ENCODE measurements at regions not wholly inside any gene's neighbourhood (a gene's known extent, or its start where the extent isn't known, plus 50 kb on each side); places are given as distances from the start of the nearest gene placed in this dataset.
"Not testable (repeated sequence)": the region's sequence is repeated elsewhere in the genome, so short reads cannot be mapped to it uniquely, and the experiment has no call there.

GRCh38 chr4:181119186-181119585, 1124.0 kb upstream of the TENM3 start:
- Histone ChIP-seq H3K4me1 (ENCODE audit: insufficient read depth, low read length) (no peaks in the 10 kb centered on the region), H3K9me3 (ENCODE audit: control insufficient read depth, insufficient read depth, low read length) (no peaks in the 10 kb centered on the region), H3K36me3 (ENCODE audit: insufficient read depth, low read length) (no peaks in the 10 kb centered on the region), H3K9ac (ENCODE audit: low read depth, low read length) (no peak overlapping the region)

- Histone ChIP-seq H3K36me3 (ENCODE audit: insufficient read depth, low read length) (no peaks in the 10 kb centered on the region), H3K4me1 (ENCODE audit: insufficient read depth, low read length) (no peaks in the 10 kb centered on the region), H3K9ac (ENCODE audit: low read depth, low read length) (no peak overlapping the region), H3K9me3 (ENCODE audit: control insufficient read depth, insufficient read depth, low read length) (no peaks in the 10 kb centered on the region)
Measured at GRCh38 chr4:181121733-181122132, 1121.5 kb upstream of the TENM3 start.

- H3K4me1 ChIP-seq (ENCODE audit: insufficient read depth, low read length), result no peaks in the 10 kb centered on the region
- no peak overlapping the region for H3K9ac ChIP-seq (ENCODE audit: low read depth, low read length)
- no peaks in the 10 kb centered on the region for H3K36me3 ChIP-seq (ENCODE audit: insufficient read depth, low read length)
- peaks cover 8% of the 10 kb centered on the region for H3K9me3 ChIP-seq (ENCODE audit: control insufficient read depth, insufficient read depth, low read length)
Measured at GRCh38 chr4:181127171-181127570, 1116.0 kb upstream of the TENM3 start.

- H3K36me3 ChIP-seq (ENCODE audit: insufficient read depth, low read length); H3K4me1 ChIP-seq (ENCODE audit: insufficient read depth, low read length); H3K9me3 ChIP-seq (ENCODE audit: control insufficient read depth, insufficient read depth, low read length); H3K9ac ChIP-seq (ENCODE audit: low read depth, low read length): not testable (repeated sequence)
Measured at GRCh38 chr4:181130317-181130716, 1112.9 kb upstream of the TENM3 start.

- Histone ChIP-seq H3K36me3 (ENCODE audit: insufficient read depth, low read length) (no peaks in the 10 kb centered on the region), H3K4me1 (ENCODE audit: insufficient read depth, low read length) (no peaks in the 10 kb centered on the region), H3K9me3 (ENCODE audit: control insufficient read depth, insufficient read depth, low read length) (no peaks in the 10 kb centered on the region), H3K9ac (ENCODE audit: low read depth, low read length) (no peak overlapping the region)
Measured at GRCh38 chr4:181137351-181137750, 1105.9 kb upstream of the TENM3 start.

- H3K36me3 ChIP-seq (ENCODE audit: insufficient read depth, low read length), result no peaks in the 10 kb centered on the region
- H3K9me3 ChIP-seq (ENCODE audit: control insufficient read depth, insufficient read depth, low read length), result no peaks in the 10 kb centered on the region
- no peak overlapping the region for H3K9ac ChIP-seq (ENCODE audit: low read depth, low read length)
- no peaks in the 10 kb centered on the region for H3K4me1 ChIP-seq (ENCODE audit: insufficient read depth, low read length)
Measured at GRCh38 chr4:181138116-181138515, 1105.1 kb upstream of the TENM3 start.

- Histone ChIP-seq H3K9ac (ENCODE audit: low read depth, low read length) (no peak overlapping the region), H3K4me1 (ENCODE audit: insufficient read depth, low read length) (no peaks in the 10 kb centered on the region), H3K9me3 (ENCODE audit: control insufficient read depth, insufficient read depth, low read length) (no peaks in the 10 kb centered on the region), H3K36me3 (ENCODE audit: insufficient read depth, low read length) (no peaks in the 10 kb centered on the region)
Measured at GRCh38 chr4:181140037-181140603, 1103.1 kb upstream of the TENM3 start.

GRCh38 chr4:181143250-181143854, 1099.8 kb upstream of the TENM3 start:
- Histone ChIP-seq H3K36me3 (ENCODE audit: insufficient read depth, low read length) (no peaks in the 10 kb centered on the region), H3K9me3 (ENCODE audit: control insufficient read depth, insufficient read depth, low read length) (no peaks in the 10 kb centered on the region), H3K9ac (ENCODE audit: low read depth, low read length) (no peak overlapping the region), H3K4me1 (ENCODE audit: insufficient read depth, low read length) (no peaks in the 10 kb centered on the region)

GRCh38 chr4:181146051-181146450, 1097.2 kb upstream of the TENM3 start:
- H3K9ac ChIP-seq (ENCODE audit: low read depth, low read length), result no peak overlapping the region
- no peaks in the 10 kb centered on the region for H3K36me3 ChIP-seq (ENCODE audit: insufficient read depth, low read length)
- no peaks in the 10 kb centered on the region for H3K9me3 ChIP-seq (ENCODE audit: control insufficient read depth, insufficient read depth, low read length)
- H3K4me1 ChIP-seq (ENCODE audit: insufficient read depth, low read length), result no peaks in the 10 kb centered on the region

GRCh38 chr4:181147416-181147951, 1095.7 kb upstream of the TENM3 start:
- Histone ChIP-seq H3K36me3 (ENCODE audit: insufficient read depth, low read length) (no peaks in the 10 kb centered on the region), H3K4me1 (ENCODE audit: insufficient read depth, low read length) (no peaks in the 10 kb centered on the region), H3K9me3 (ENCODE audit: control insufficient read depth, insufficient read depth, low read length) (no peaks in the 10 kb centered on the region), H3K9ac (ENCODE audit: low read depth, low read length) (no peak overlapping the region)

GRCh38 chr4:181148470-181148869, 1094.7 kb upstream of the TENM3 start:
- H3K36me3 ChIP-seq (ENCODE audit: insufficient read depth, low read length), result no peaks in the 10 kb centered on the region
- H3K9me3 ChIP-seq (ENCODE audit: control insufficient read depth, insufficient read depth, low read length), result no peaks in the 10 kb centered on the region

GRCh38 chr4:181150191-181150590, 1093.0 kb upstream of the TENM3 start:
- H3K9me3 ChIP-seq (ENCODE audit: control insufficient read depth, insufficient read depth, low read length), result no peaks in the 10 kb centered on the region
- no peaks in the 10 kb centered on the region for H3K36me3 ChIP-seq (ENCODE audit: insufficient read depth, low read length)

More at GRCh38 chr4:181148470-181148869, 1094.7 kb upstream of the TENM3 start:
- no peak overlapping the region for H3K9ac ChIP-seq (ENCODE audit: low read depth, low read length)
- no peaks in the 10 kb centered on the region for H3K4me1 ChIP-seq (ENCODE audit: insufficient read depth, low read length)

GRCh38 chr4:181151856-181152255, 1091.3 kb upstream of the TENM3 start:
- Histone ChIP-seq H3K4me1 (ENCODE audit: insufficient read depth, low read length) (no peaks in the 10 kb centered on the region), H3K9ac (ENCODE audit: low read depth, low read length) (no peak overlapping the region), H3K9me3 (ENCODE audit: control insufficient read depth, insufficient read depth, low read length) (no peaks in the 10 kb centered on the region), H3K36me3 (ENCODE audit: insufficient read depth, low read length) (no peaks in the 10 kb centered on the region)

More at GRCh38 chr4:181150191-181150590, 1093.0 kb upstream of the TENM3 start:
- H3K9ac ChIP-seq (ENCODE audit: low read depth, low read length), result no peak overlapping the region
- no peaks in the 10 kb centered on the region for H3K4me1 ChIP-seq (ENCODE audit: insufficient read depth, low read length)

GRCh38 chr4:181157647-181158046, 1085.6 kb upstream of the TENM3 start:
- H3K4me1 ChIP-seq (ENCODE audit: insufficient read depth, low read length), result peaks cover 12% of the 10 kb centered on the region; the same call in 1 of the 2 replicates
- H3K9me3 ChIP-seq (ENCODE audit: control insufficient read depth, insufficient read depth, low read length), result no peaks in the 10 kb centered on the region
- H3K36me3 ChIP-seq (ENCODE audit: insufficient read depth, low read length), result no peaks in the 10 kb centered on the region
- H3K9ac ChIP-seq (ENCODE audit: low read depth, low read length), result no peak overlapping the region

- Histone ChIP-seq H3K36me3 (ENCODE audit: insufficient read depth, low read length) (no peaks in the 10 kb centered on the region), H3K4me1 (ENCODE audit: insufficient read depth, low read length) (peaks cover 12% of the 10 kb centered on the region; the same call in 1 of the 2 replicates), H3K9me3 (ENCODE audit: control insufficient read depth, insufficient read depth, low read length) (no peaks in the 10 kb centered on the region), H3K9ac (ENCODE audit: low read depth, low read length) (no peak overlapping the region)
Measured at GRCh38 chr4:181158971-181159370, 1084.2 kb upstream of the TENM3 start.
